ENCODE measurements at regions not wholly inside any gene's neighbourhood (a gene's known extent, or its start where the extent isn't known, plus 50 kb on each side); places are given as distances from the start of the nearest gene placed in this dataset.

DNA sequence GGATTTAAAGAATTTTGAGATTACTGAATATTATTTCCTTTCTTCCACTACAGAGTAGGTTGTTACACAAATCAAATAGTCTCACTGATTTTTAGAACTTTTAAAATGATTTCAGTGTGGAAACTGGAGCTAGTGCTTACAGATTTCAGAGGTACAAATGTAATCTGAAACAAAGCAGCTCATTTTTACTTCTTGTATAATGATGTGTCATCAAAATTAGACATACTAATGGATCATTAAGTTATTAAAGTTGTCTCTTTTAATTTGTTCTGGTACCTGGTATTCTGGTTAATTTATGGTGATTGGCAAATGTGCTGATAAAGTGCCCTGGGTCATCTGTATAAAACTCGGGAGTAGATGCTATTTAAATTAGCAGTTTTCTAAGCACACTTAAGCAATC lies 1528.3 kb downstream of the RPA4 start:
- no peak overlapping the region for H3K9ac ChIP-seq (replicated peaks; ENCODE audit: extremely low read depth, insufficient read depth, low read length)
- H3K9me1 ChIP-seq (replicated peaks; ENCODE audit: control insufficient read depth, extremely low read depth, insufficient read depth, low read length), result no peaks in the 10 kb centered on the region
- no peak overlapping the region for H3K4me3 ChIP-seq (replicated peaks in 1 of 3; ENCODE audit: insufficient read depth in 1 of 3, low read depth in 1 of 3, low read length in 3 of 3)
- BruUV-seq (replicated peaks), result no TSS peak
- no peaks in the 10 kb centered on the region for H3K36me3 ChIP-seq (ENCODE audit: control insufficient read depth in 2 of 2, extremely low read depth in 1 of 2, insufficient read depth in 2 of 2, low read length in 2 of 2)
- H3K27ac ChIP-seq (ENCODE audit: insufficient read depth, low read depth, low read length), result no peak overlapping the region
- H3K9me3 ChIP-seq (replicated peaks; ENCODE audit: control insufficient read depth, insufficient read depth, low read length), result no peaks in the 10 kb centered on the region
- dilution Hi-C loops (cut with MboI; ENCODE audit: extremely low pct_ligation_motif_present, low sequenced_read_pairs) (no loop called here), intact Hi-C loops (cut with micrococcal nuclease) (no loop called here)
- H4K20me1 ChIP-seq (replicated peaks; ENCODE audit: control insufficient read depth, extremely low read depth, insufficient read depth, low read length), result no peaks in the 10 kb centered on the region
- H3K79me2 ChIP-seq (ENCODE audit: control insufficient read depth, insufficient read depth, low read length), result no peaks in the 10 kb centered on the region
- H3K27me3 ChIP-seq (ENCODE audit: control insufficient read depth in 2 of 2, insufficient read depth in 2 of 2, low read length in 2 of 2), result no peaks in the 10 kb centered on the region
- no peak for TF ChIP-seq CTCF (IDR thresholded peaks at IDR 0.05; ENCODE audit: extremely low read depth in 1 of 2, insufficient read depth in 1 of 2, low read depth in 1 of 2, low read length in 2 of 2)
- no peak for TF ChIP-seq POLR2AphosphoS5 (IDR thresholded peaks at IDR 0.05; ENCODE audit: insufficient read depth, low read depth, low read length)
- no peak for TF ChIP-seq POLR2A (IDR thresholded peaks at IDR 0.05; ENCODE audit: low read depth, low read length)
- no peak for TF ChIP-seq GATA2 (IDR thresholded peaks at IDR 0.05; ENCODE audit: insufficient read depth, insufficient read length, low read depth, low read length)
- no peak for TF ChIP-seq FOS (IDR thresholded peaks at IDR 0.05; ENCODE audit: borderline replicate concordance, insufficient read depth, low read length)
- TF ChIP-seq MYC (IDR thresholded peaks at IDR 0.05; ENCODE audit: low read depth, low read length), result no peak
- TF ChIP-seq JUN (IDR thresholded peaks at IDR 0.05; ENCODE audit: borderline replicate concordance, insufficient read depth, insufficient read length, low read depth), result no peak
- no peak for TF ChIP-seq MAX (IDR thresholded peaks at IDR 0.05; ENCODE audit: insufficient read depth, insufficient read length)
- TF ChIP-seq EZH2 (IDR thresholded peaks at IDR 0.05; ENCODE audit: borderline replicate concordance, low read depth, low read length, severe bottlenecking), result no peak
- DNase-seq (ENCODE audit: low read depth, low spot score), result no peak
- H3K4me2 ChIP-seq (ENCODE audit: insufficient read depth, low read length), result no peak overlapping the region
- no peaks in the 10 kb centered on the region for H3K4me1 ChIP-seq (ENCODE audit: control insufficient read depth, extremely low read depth, insufficient read depth, low read length)
- no peak overlapping the region for H2AFZ ChIP-seq (ENCODE audit: low read depth, low read length)
- FAIRE-seq, result no peak
- CTCF ChIA-PET, result no interaction called here
- POLR2A ChIA-PET, result no interaction called here
